ENCODE measurements at regions not wholly inside any gene's neighbourhood (a gene's known extent, or its start where the extent isn't known, plus 50 kb on each side); places are given as distances from the start of the nearest gene placed in this dataset.

DNA sequence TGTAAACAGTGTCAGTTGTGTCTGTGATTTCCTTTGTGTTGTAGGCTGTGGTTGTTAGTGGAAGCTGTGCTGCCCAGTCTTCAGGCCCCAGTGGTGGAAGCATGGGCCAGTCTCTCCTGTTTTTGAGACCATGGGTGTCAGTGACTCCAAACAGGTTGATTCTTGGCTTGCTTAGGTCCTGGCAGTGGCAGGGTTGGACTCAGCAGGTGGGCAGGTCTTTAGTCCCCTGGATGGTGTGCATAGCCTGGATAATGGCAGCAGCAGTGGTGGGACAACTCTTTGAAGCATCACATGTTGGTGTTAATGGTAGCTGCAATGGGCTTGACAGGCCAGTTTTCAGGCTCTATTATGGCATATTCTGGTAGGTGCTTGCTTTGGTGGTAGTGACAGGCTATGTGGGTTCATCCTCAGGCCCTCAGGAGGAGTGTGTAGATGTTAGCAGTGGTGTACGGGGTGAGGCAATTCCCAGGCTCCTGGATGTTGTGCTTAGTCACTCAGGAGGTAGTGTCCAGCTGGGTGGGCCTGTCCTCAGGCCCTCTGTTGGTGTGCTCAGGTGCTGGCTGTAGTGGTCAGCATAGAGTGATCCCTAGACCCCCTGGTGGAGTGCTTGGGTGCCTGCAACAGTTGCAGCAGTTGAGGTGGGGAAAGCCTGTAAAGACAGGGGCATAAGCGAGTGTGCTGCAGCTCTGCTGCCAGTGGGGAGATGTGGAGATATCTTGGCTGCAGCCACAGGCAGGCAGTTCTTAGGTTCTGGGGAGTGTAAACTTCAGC lies 596.7 kb downstream of the PDCD6IP start:
- in situ Hi-C loops (cut with HindIII; ENCODE audit: low pct_unique_long_range_greater_than_20kb, low sequenced_read_pairs) (no loop called here), intact Hi-C loops (cut with micrococcal nuclease; ENCODE audit: unreplicated experiment) (no loop called here)
- Histone ChIP-seq H3K36me3 (ENCODE audit: control insufficient read depth, insufficient read depth, low read length) (no peaks in the 10 kb centered on the region), H3K4me3 (ENCODE audit: low read depth in 2 of 2, low read length in 2 of 2) (no peak overlapping the region), H3K9me3 (ENCODE audit: control insufficient read depth, insufficient read depth, low read depth, low read length) (no peaks in the 10 kb centered on the region), H3K27ac (ENCODE audit: low read length) (no peak overlapping the region), H3K4me1 (ENCODE audit: control insufficient read depth, insufficient read depth, low read length) (no peaks in the 10 kb centered on the region), H3K27me3 (ENCODE audit: control insufficient read depth, insufficient read depth, low read length) (no peaks in the 10 kb centered on the region)
- CTCF ChIA-PET, result no interaction called here
- POLR2A ChIA-PET, result no interaction called here
- TF ChIP-seq, protein P1, sequence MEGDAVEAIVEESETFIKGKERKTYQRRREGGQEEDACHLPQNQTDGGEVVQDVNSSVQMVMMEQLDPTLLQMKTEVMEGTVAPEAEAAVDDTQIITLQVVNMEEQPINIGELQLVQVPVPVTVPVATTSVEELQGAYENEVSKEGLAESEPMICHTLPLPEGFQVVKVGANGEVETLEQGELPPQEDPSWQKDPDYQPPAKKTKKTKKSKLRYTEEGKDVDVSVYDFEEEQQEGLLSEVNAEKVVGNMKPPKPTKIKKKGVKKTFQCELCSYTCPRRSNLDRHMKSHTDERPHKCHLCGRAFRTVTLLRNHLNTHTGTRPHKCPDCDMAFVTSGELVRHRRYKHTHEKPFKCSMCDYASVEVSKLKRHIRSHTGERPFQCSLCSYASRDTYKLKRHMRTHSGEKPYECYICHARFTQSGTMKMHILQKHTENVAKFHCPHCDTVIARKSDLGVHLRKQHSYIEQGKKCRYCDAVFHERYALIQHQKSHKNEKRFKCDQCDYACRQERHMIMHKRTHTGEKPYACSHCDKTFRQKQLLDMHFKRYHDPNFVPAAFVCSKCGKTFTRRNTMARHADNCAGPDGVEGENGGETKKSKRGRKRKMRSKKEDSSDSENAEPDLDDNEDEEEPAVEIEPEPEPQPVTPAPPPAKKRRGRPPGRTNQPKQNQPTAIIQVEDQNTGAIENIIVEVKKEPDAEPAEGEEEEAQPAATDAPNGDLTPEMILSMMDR (IDR thresholded peaks at IDR 0.05), result no peak
- TF ChIP-seq TCF7L2 (IDR thresholded peaks at IDR 0.05; ENCODE audit: low read depth, low read length) (no peak), POLR2AphosphoS5 (IDR thresholded peaks at IDR 0.05; ENCODE audit: low read depth, low read length) (no peak), SIN3A (IDR thresholded peaks at IDR 0.05; ENCODE audit: borderline replicate concordance, insufficient read depth, low read depth, low read length) (no peak)
- TF ChIP-seq, protein P2, sequence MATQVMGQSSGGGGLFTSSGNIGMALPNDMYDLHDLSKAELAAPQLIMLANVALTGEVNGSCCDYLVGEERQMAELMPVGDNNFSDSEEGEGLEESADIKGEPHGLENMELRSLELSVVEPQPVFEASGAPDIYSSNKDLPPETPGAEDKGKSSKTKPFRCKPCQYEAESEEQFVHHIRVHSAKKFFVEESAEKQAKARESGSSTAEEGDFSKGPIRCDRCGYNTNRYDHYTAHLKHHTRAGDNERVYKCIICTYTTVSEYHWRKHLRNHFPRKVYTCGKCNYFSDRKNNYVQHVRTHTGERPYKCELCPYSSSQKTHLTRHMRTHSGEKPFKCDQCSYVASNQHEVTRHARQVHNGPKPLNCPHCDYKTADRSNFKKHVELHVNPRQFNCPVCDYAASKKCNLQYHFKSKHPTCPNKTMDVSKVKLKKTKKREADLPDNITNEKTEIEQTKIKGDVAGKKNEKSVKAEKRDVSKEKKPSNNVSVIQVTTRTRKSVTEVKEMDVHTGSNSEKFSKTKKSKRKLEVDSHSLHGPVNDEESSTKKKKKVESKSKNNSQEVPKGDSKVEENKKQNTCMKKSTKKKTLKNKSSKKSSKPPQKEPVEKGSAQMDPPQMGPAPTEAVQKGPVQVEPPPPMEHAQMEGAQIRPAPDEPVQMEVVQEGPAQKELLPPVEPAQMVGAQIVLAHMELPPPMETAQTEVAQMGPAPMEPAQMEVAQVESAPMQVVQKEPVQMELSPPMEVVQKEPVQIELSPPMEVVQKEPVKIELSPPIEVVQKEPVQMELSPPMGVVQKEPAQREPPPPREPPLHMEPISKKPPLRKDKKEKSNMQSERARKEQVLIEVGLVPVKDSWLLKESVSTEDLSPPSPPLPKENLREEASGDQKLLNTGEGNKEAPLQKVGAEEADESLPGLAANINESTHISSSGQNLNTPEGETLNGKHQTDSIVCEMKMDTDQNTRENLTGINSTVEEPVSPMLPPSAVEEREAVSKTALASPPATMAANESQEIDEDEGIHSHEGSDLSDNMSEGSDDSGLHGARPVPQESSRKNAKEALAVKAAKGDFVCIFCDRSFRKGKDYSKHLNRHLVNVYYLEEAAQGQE (IDR thresholded peaks at IDR 0.05; ENCODE audit: insufficient read depth in 1 of 2, low read depth in 2 of 2, low read length in 1 of 2), result no peak
- no peak for DNase-seq (ENCODE audit: low read depth, low spot score)
- no peak for ATAC-seq
- no TSS peak for BruUV-seq (replicated peaks)

DNA sequence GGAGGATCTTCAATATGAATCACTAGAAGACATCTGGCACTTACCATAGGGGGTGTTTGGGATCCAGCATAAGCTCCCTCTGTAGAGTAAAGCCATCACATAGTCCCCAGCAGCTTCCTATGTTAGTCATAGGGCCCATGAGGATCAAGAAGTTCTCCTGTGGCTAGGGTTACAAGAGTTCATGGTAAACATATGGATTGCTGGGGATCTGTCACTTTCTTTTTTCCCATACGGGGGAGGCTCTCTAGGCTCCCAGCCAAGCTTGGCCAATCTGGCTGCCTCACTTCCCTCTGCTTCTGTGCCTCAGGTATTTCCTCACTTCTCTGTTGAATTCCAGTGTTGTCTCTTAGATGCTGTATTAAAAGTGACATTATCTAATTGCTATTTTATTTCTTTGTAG lies 597.9 kb downstream of the PDCD6IP start:
- POLR2A ChIA-PET, result no interaction called here
- no peaks in the 10 kb centered on the region for H3K36me3 ChIP-seq (ENCODE audit: control insufficient read depth, insufficient read depth, low read length)
- no peaks in the 10 kb centered on the region for H3K27me3 ChIP-seq (ENCODE audit: control insufficient read depth, insufficient read depth, low read length)
- TF ChIP-seq, protein P2 (IDR thresholded peaks at IDR 0.05; ENCODE audit: insufficient read depth in 1 of 2, low read depth in 2 of 2, low read length in 1 of 2), result no peak
- TF ChIP-seq TCF7L2 (IDR thresholded peaks at IDR 0.05; ENCODE audit: low read depth, low read length) (no peak), SIN3A (IDR thresholded peaks at IDR 0.05; ENCODE audit: borderline replicate concordance, insufficient read depth, low read depth, low read length) (no peak), POLR2AphosphoS5 (IDR thresholded peaks at IDR 0.05; ENCODE audit: low read depth, low read length) (no peak)
- TF ChIP-seq, protein P1 (IDR thresholded peaks at IDR 0.05), result no peak
- no peak overlapping the region for H3K27ac ChIP-seq (ENCODE audit: low read length)
- BruUV-seq (replicated peaks), result no TSS peak
- DNase-seq (ENCODE audit: low read depth, low spot score) (no peak), ATAC-seq (no peak)
- no peaks in the 10 kb centered on the region for H3K9me3 ChIP-seq (ENCODE audit: control insufficient read depth, insufficient read depth, low read depth, low read length)
- in situ Hi-C loops (cut with HindIII; ENCODE audit: low pct_unique_long_range_greater_than_20kb, low sequenced_read_pairs) (no loop called here), intact Hi-C loops (cut with micrococcal nuclease; ENCODE audit: unreplicated experiment) (no loop called here)
- CTCF ChIA-PET, result no interaction called here
- H3K4me1 ChIP-seq (ENCODE audit: control insufficient read depth, insufficient read depth, low read length), result no peaks in the 10 kb centered on the region
- H3K4me3 ChIP-seq (ENCODE audit: low read depth in 2 of 2, low read length in 2 of 2), result no peak overlapping the region
